IMR-90 (cell line): ENCODE measurements at regions not wholly inside any gene's neighbourhood (a gene's known extent, or its start where the extent isn't known, plus 50 kb on each side); places are given as distances from the start of the nearest gene placed in this dataset.

Experiments
- CEBPB ChIP-seq: IDR thresholded peaks from 2 replicates; pipeline ENCODE4 v1.6.1; 2012; ENCODE audit warnings: low read depth, low read length, improper control_type of control experiment
- CHD1 ChIP-seq: IDR thresholded peaks from 2 replicates; pipeline ENCODE4 v1.6.1; 2012; ENCODE audit warnings: low read depth, low read length, improper control_type of control experiment
- MAFK ChIP-seq: IDR thresholded peaks from 2 replicates; pipeline ENCODE4 v1.6.1; 2012; ENCODE audit warnings: low read depth, low read length, improper control_type of control experiment
- MAZ ChIP-seq: IDR thresholded peaks from 2 replicates; pipeline ENCODE4 v1.6.1; 2012; ENCODE audit warnings: low read depth, mild to moderate bottlenecking, low read length, improper control_type of control experiment, moderate library complexity, borderline replicate concordance
- MXI1 ChIP-seq: IDR thresholded peaks from 2 replicates; pipeline ENCODE4 v1.6.1; 2012; ENCODE audit warnings: low read depth, mild to moderate bottlenecking, low read length, moderate library complexity, borderline replicate concordance
- POLR2A ChIP-seq: IDR thresholded peaks from 2 replicates; pipeline ENCODE4 v1.6.1; 2012; ENCODE audit warnings: mild to moderate bottlenecking, low read depth, low read length
- RCOR1 ChIP-seq: IDR thresholded peaks from 2 replicates; pipeline ENCODE4 v1.6.1; 2012; ENCODE audit warnings: mild to moderate bottlenecking, low read length, improper control_type of control experiment; ENCODE audit not compliant: insufficient replicate concordance
- TF ChIP-seq, protein P1 (sequence below): conservative IDR thresholded peaks from 2 replicates; pipeline ENCODE4 v1.5.1; 2012; ENCODE audit warnings: mild to moderate bottlenecking, low read depth, low read length, improper control_type of control experiment
- TF ChIP-seq, protein P2 (sequence below): fragments of 150-350 bp; IDR thresholded peaks from 2 replicates; pipeline ENCODE4 v1.6.1; 2016; ENCODE audit warnings: low read depth, mild to moderate bottlenecking, low read length, moderate library complexity, borderline replicate concordance

DNA sequence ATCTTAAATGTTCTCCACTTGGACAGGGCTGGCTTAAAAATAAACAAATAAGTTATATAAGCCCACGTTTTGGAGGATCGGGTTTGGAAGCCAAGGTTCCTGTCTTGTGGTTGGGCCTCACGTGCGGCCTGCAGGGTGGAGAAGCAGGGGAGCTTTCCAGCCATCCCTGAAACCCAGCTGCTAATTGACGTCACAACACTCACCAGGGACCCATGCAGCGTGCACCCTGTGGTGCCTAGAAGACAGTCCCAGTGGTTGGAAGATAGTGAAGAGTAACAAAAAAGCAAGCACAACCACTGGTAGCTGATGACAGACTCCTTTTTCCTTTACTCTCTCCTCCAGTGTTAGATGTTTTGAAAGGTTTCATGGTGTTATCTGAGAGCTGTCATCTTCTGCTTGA is 142.0 kb upstream of the RBPJ start:
- TF ChIP-seq, protein P1, sequence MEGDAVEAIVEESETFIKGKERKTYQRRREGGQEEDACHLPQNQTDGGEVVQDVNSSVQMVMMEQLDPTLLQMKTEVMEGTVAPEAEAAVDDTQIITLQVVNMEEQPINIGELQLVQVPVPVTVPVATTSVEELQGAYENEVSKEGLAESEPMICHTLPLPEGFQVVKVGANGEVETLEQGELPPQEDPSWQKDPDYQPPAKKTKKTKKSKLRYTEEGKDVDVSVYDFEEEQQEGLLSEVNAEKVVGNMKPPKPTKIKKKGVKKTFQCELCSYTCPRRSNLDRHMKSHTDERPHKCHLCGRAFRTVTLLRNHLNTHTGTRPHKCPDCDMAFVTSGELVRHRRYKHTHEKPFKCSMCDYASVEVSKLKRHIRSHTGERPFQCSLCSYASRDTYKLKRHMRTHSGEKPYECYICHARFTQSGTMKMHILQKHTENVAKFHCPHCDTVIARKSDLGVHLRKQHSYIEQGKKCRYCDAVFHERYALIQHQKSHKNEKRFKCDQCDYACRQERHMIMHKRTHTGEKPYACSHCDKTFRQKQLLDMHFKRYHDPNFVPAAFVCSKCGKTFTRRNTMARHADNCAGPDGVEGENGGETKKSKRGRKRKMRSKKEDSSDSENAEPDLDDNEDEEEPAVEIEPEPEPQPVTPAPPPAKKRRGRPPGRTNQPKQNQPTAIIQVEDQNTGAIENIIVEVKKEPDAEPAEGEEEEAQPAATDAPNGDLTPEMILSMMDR: no peak
- TF ChIP-seq MAZ: no peak
- no peak for TF ChIP-seq MAFK
- no peak for TF ChIP-seq POLR2A
- TF ChIP-seq CEBPB: no peak
- no peak for TF ChIP-seq RCOR1
- no peak for TF ChIP-seq MXI1
- no peak for TF ChIP-seq CHD1
- TF ChIP-seq, protein P2, sequence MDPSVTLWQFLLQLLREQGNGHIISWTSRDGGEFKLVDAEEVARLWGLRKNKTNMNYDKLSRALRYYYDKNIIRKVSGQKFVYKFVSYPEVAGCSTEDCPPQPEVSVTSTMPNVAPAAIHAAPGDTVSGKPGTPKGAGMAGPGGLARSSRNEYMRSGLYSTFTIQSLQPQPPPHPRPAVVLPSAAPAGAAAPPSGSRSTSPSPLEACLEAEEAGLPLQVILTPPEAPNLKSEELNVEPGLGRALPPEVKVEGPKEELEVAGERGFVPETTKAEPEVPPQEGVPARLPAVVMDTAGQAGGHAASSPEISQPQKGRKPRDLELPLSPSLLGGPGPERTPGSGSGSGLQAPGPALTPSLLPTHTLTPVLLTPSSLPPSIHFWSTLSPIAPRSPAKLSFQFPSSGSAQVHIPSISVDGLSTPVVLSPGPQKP: no peak
